OCI-M1 (cell line): ENCODE measurements at regions not wholly inside any gene's neighbourhood (a gene's known extent, or its start where the extent isn't known, plus 50 kb on each side); places are given as distances from the start of the nearest gene placed in this dataset.
"Not testable (repeated sequence)": the region's sequence is repeated elsewhere in the genome, so short reads cannot be mapped to it uniquely, and the experiment has no call there.

Experiments used
- DNase-seq: peaks from one replicate; lab custom pipeline; 2025; lab: John Stamatoyannopoulos, UW

DNA sequence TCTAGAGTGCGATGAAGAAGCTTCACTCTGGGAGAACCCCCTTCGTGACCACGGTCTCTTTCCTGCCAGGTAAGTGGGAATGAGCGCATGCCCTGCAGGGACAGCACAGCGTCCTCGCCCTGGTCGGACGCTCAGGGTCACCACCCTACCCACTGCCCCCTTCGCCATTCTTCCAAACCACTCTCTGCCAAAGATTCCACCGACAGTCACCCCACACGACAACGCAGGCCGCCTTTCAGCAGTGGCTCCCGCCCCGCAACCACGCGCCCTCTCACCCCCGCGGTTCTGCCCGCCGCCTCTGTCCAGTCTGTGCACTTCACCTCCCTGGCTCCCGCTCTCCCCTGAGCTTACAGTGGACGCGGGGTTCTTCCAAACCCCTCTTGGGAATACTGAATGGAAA lies 82.3 kb upstream of the FCGR1A start:
- DNase-seq, result not testable (repeated sequence)

DNA sequence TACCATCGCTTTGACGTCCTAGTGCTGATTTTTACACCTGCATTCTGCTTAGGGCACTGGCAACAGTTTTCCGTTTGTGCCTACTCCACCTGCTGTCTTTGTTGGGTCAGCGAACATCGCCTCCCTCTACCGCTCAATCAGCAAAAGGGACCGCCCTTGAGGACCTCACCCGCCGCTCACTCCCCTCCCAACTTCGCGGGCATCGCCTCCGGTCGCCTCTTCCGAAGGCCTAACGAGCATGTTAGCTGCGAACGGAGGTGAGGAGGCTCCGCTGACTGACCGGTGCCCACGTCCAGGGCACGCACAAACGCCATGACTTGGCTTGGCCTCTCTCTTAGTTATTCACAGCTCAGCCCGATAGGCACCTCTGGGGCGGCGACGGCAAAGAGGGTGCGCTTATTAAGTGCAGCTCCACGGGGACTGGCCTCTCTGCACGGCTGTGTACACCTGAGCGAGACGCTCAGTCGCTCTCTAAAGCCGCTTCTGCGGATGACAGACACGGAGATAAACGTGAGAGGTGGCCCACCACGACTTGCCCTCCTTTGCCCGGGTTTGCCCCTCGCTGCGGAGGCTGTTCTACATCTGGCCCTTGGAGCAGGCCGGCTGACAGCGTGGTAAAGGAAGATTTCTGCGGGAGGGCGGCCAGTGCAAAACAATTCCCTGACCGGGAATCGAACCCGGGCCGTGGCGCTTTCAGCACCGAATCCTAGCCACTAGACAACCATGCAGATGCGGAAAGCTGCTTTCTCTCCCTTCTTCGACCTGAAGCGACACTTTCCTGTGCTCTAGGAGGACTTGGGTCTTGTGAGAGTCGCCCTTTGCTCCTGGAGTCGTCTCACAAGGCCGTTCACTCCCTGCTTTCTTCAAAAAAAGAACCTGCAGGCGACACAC lies 81.6 kb upstream of the FCGR1A start:
- not testable (repeated sequence) for DNase-seq

DNA sequence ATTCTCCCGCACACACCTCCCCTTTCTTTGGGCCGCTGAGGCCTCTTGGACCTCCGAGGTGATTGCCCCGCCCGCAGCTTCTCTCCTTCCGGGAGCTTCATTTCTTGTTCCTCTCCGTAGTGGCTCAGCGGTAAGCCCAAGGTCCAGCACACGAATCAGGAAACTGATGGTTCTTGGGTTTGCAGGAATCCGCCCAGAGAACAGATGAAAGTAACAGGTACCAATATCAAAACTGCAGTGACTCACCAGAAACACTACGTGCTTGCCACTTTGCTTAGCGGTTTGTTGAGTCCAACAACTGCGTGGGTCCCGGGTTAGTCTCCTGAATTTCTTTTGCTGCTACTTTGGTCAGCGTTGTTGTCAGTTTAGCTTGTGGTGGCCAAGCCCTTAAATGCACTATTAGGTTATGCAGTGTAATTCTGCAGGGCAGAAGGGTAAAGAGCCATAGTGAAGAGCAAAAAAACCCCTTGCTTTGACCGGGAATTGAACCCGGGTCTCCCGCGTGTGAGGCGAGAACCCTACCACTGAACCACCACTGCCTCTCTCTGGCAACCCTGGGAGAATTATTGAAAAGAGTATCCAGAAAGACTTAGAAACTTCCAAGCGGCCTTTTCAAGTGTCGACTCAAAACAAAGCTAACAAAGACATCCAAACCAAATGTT lies 74.2 kb upstream of the FCGR1A start:
- DNase-seq, result peak; percentile 97

DNA sequence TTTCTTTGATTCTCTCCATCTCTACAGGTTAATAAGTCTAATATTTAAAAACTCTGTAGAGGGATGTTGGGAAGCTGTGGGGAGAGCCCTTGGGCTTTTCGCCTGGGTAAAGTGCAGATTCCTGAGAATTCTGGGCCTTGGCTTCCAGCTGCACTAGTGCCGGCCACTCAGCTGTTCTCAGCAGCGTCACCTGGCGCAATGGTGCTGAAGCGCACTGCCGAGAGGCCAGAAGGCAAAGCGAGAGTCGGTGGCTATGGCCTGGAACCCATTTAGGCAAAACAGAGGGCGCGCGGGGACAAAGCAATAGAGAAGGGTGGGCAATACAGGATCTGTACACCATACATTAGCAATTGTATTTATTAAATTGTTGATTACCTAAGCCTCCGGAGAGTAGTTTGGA lies 70.8 kb upstream of the FCGR1A start:
- DNase-seq, result not testable (repeated sequence)

DNA sequence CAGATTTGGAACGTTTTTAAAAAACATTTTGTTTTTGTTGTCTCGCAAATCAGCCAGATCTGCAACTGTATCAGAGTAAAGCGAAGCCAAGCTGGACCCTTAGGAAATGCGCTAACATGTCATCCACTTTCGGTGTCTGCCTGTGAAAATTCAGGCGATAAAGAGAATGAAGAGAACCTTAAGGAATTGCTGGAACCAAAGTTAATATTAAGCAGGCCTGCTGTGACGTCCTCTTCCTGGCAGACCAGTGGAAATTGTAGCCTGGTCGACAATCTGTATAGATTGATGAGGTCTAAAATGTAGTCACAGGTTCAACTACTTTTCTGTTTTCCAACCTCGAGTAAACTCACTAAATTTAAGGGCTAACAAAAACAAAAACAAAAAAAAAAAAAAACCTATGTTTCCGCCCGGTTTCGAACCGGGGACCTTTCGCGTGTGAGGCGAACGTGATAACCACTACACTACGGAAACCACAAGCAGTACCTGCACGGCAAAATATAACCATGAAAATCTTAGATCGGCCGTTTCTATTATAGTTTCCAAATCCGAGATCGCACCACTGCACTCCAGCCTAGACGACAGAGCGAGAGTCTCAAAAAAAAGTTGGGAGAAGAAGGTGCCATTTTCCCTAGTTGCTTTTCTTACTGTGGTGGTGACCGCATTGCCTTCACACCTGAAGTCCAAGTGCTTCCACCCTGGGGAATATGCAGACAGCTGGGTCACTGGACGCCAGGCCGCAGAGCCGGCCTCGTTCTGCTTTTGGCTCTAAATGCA lies 70.2 kb upstream of the FCGR1A start:
- peak; percentile 94 for DNase-seq

DNA sequence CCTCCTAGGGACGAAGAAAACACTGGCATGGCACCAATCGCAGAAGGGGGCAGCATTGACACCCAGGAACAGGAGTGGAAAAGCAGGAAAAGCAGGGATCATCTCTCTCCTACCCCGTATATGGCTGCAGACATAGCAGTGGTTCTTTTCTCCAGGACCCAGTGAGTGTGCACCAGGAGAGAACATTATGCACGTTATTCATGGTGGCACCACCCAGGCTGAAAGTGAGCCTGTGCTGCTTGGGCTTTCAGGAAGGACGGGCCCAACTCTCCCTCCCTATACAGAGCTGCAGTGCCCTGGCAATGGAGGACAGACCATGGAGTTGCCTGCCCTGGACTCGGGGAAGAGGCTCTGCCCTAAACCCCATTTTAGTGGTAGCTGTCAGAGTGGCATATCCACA lies 69.0 kb upstream of the FCGR1A start:
- not testable (repeated sequence) for DNase-seq

GRCh38 chr1:149713952-149714351 lies 68.5 kb upstream of the FCGR1A start:
- DNase-seq, result not testable (repeated sequence)

DNA sequence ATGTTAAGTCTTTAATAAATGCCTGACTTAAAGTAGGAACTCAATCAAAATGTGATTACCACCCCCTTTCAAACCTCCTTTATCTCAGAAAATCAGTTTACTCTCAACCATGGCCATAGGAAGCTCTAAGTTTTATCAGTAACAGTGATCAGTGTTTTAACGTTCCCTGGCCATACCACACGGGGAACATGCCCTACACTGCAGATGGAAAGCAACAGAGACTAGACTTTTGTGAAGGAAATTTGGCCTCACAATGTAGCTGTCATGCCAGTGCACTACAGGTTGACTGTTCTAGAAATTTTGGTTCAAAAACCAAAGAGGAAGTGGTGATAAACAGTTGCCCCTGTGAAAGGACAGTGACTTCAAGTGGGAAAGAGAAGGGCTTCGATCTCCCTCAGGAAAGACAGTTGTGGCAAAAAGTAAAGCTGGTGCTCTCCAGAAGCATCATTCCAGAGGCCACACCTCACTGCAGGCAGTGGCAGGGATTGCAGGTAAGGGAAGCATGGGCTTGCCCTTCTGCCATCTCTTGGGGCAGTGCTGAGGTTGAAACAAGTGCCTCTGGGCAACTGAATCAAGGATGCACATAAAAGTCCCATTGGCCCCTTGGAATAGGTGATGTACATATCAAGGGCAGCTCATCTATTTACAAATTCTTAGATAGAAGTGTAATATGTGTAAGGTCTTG lies 57.7 kb upstream of the FCGR1A start:
- not testable (repeated sequence) for DNase-seq

GRCh38 chr1:149726688-149727087 lies 55.8 kb upstream of the FCGR1A start:
- not testable (repeated sequence) for DNase-seq

- not testable (repeated sequence) for DNase-seq
Observed at GRCh38 chr1:149728598-149728997, 53.9 kb upstream of the FCGR1A start.
